D721Med (cell line): ENCODE measurements at regions not wholly inside any gene's neighbourhood (a gene's known extent, or its start where the extent isn't known, plus 50 kb on each side); places are given as distances from the start of the nearest gene placed in this dataset.
"Not testable (repeated sequence)": the region's sequence is repeated elsewhere in the genome, so short reads cannot be mapped to it uniquely, and the experiment has no call there.

Experiments used
- DNase-seq: peaks from one replicate; pipeline ENCODE4 v3.0.0; 2011; ENCODE audit warnings: low spot score; ENCODE audit not compliant: insufficient read length
- FAIRE-seq: peaks from 2 replicates; lab custom pipeline; 2011; peaks lifted over from hg19 to GRCh38; lab: Jason Lieb, UNC
- CTCF ChIP-seq: IDR thresholded peaks from 2 replicates; pipeline ENCODE4 v1.5.1; 2012; ENCODE audit warnings: mild to moderate bottlenecking, control low read depth; ENCODE audit not compliant: insufficient read depth; ENCODE audit errors: missing control alignments

DNA sequence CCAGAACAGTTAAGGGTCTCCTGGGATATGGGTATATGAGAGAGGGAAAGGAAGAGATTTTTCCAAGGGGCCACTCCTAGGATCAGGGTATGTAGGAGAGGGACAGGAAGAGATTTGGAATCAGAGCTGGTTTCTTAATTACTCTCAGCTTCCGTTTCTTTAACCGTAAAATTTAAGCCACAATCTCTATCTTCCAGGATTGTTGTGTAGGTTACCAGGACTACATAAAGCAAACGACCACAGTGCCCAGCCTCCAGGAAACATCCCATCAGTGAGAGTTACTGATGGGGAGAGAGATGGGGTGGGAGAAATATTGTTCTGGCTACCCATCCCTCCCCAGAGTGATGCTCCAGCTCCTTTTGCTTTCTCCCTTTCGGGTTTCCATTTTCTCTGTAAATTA, 114.6 kb upstream of the THUMPD2 start:
- TF ChIP-seq CTCF = no peak
- no peak for FAIRE-seq
- DNase-seq = no peak

GRCh38 chr2:39881948-39882347, 102.9 kb upstream of the THUMPD2 start:
- no peak for TF ChIP-seq CTCF
- no peak for FAIRE-seq
- DNase-seq = no peak

DNA sequence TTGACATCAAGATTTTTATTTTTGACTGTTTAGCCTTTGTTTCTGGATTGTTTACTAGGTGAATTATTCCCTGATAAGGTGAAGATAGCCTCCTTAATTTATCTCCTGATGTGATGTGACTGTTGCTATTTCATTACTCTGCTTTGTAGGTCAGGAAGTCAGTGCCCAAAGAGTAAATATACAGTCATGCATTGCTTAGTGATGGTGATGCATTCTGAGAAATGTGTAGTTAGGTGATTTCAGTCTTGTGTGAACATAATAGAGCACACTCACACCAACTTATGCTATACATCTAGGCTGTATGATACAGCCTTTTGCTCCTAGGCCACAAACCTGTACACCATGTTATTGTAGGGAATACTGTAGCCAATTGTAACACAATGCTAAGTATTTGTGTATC, 102.4 kb upstream of the THUMPD2 start:
- DNase-seq = no peak
- TF ChIP-seq CTCF = no peak
- no peak for FAIRE-seq

DNA sequence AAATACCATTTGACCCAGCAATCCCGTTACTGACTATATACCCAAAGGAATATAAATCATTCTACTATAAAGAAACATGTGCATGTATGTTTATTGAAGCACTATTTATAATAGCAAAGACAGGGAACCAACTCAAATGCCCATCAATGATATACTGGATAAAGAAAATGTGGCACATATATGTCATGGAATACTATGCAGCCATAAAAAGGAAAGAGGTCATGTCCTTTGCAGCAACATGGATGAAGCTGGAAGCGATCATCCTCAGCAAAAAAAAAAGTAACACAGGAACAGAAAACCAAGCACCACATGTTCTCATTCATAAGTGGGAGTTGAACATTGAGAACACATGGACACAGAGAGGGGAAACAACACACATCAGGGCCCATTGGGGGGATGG, 99.9 kb upstream of the THUMPD2 start:
- not testable (repeated sequence) for DNase-seq, FAIRE-seq

DNA sequence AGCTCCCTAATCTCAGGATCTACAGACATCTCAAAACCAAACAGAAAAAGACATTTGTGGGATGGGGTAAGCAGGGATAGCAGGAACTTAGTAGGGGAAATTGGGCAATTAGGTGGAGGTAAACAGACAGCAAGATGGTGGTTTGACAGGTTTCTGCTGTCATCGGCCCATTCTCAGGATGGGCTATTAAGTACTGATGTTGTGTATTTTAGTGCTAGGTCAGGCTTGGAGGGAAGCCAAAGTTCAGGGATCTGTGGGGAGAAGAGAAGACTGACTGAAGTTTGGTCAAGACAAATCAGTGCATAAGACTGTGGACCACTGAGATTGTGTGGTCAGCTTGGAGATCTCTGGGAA, 96.8 kb upstream of the THUMPD2 start:
- DNase-seq = no peak
- no peak for FAIRE-seq
- no peak for TF ChIP-seq CTCF

DNA sequence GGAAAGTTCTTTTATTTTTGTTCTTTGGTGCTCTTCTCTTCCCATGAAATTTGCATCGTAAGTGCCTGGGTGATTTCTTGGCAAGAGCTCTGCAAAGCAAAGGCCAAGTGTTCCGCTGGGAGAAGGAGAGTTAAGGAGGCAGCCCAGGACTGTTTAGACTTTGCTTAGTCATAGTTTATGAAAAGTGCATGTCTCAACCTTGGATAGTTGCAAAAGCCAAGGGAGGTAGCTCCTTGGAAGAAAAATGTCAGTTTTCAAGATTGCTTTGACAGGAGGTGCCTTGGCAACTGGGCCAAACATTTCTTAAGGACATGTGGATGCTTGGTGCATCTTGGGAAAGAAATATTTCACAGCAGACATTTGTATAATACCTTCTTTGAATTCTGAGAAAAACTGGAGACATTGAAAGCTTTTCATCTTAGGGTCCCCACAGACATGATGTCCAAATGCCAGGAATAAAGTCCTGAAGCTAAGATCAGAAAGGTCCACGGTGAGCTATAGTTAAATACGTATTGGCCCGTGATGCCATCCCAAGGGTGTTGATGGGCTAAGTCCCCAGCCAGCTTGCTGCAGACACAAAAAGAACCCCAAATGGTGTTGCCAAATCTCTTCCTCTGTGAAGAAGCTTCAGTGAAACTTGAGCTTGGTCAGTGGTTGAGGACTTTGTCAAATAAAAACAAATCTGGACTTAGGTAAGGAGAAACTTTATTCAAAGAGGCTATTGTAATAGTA, 96.3 kb upstream of the THUMPD2 start:
- no peak for FAIRE-seq
- no peak for DNase-seq

GRCh38 chr2:39874236-39874635, 95.2 kb upstream of the THUMPD2 start:
- no peak for FAIRE-seq
- no peak for DNase-seq
- TF ChIP-seq CTCF = no peak

More for the DNA sequence above, 96.3 kb upstream of the THUMPD2 start:
- TF ChIP-seq CTCF = no peak

DNA sequence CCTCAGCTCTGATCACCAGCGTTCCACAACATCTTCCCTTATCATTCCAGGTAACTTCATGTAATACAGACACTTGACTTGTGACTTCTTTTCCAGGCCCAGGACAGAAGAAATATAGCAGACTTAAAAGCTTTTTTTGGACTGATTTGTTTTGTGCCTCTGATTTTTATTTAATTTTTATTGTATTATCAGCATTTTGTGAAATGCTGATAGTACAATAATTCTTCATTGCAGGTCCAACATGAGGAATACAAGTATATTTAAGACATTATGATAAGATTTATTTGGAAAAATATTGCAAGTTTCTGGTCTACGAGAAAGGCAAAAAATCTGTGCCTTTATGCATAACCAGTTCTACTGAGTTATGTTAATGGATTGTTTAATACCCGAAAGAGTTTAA, 94.5 kb upstream of the THUMPD2 start:
- DNase-seq (no peak), FAIRE-seq (no peak)
- no peak for TF ChIP-seq CTCF
